Bronchial epithelial cell (primary cell): ENCODE measurements at regions not wholly inside any gene's neighbourhood (a gene's known extent, or its start where the extent isn't known, plus 50 kb on each side); places are given as distances from the start of the nearest gene placed in this dataset.

Source experiments
- DNase-seq: peaks from one replicate; pipeline ENCODE4 v3.0.0-alpha.2; 2010; ENCODE audit warnings: low read depth
- FAIRE-seq: peaks from 2 replicates; lab custom pipeline; 2011; peaks lifted over from hg19 to GRCh38; lab: Jason Lieb, UNC
- H3K27me3 ChIP-seq: 2 replicates; pipeline ENCODE4 v1.5.1; 2011; ENCODE audit warnings: low read length; ENCODE audit not compliant: control insufficient read depth, insufficient read depth
- H3K36me3 ChIP-seq: 2 replicates; pipeline ENCODE4 v1.5.1; 2011; ENCODE audit warnings: low read length; ENCODE audit not compliant: control insufficient read depth, insufficient read depth
- H3K4me3 ChIP-seq: 2 replicates; pipeline ENCODE4 v1.5.1; 2011; ENCODE audit warnings: mild to moderate bottlenecking, low read depth, low read length, control low read depth
- TF ChIP-seq, protein P1 (sequence below): IDR thresholded peaks from 2 replicates; pipeline ENCODE4 v1.5.1; 2011; ENCODE audit warnings: mild to moderate bottlenecking, moderate library complexity, low read length, control low read depth, inconsistent platforms; ENCODE audit not compliant: insufficient read depth, severe bottlenecking

- H3K4me3 ChIP-seq = no peak overlapping the region
- FAIRE-seq (no peak), DNase-seq (peak; percentile 28)
- TF ChIP-seq, protein P1, sequence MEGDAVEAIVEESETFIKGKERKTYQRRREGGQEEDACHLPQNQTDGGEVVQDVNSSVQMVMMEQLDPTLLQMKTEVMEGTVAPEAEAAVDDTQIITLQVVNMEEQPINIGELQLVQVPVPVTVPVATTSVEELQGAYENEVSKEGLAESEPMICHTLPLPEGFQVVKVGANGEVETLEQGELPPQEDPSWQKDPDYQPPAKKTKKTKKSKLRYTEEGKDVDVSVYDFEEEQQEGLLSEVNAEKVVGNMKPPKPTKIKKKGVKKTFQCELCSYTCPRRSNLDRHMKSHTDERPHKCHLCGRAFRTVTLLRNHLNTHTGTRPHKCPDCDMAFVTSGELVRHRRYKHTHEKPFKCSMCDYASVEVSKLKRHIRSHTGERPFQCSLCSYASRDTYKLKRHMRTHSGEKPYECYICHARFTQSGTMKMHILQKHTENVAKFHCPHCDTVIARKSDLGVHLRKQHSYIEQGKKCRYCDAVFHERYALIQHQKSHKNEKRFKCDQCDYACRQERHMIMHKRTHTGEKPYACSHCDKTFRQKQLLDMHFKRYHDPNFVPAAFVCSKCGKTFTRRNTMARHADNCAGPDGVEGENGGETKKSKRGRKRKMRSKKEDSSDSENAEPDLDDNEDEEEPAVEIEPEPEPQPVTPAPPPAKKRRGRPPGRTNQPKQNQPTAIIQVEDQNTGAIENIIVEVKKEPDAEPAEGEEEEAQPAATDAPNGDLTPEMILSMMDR = no peak
- no peaks in the 10 kb centered on the region for H3K36me3 ChIP-seq
- no peaks in the 10 kb centered on the region for H3K27me3 ChIP-seq
Measured at GRCh38 chr4:19329631-19330030, 922.1 kb upstream of the SLIT2 start.

GRCh38 chr4:19329077-19329476 is 922.6 kb upstream of the SLIT2 start:
- Histone ChIP-seq H3K36me3 (no peaks in the 10 kb centered on the region), H3K4me3 (no peak overlapping the region), H3K27me3 (no peaks in the 10 kb centered on the region)
- TF ChIP-seq, protein P1 = no peak
- FAIRE-seq (no peak), DNase-seq (no peak)

DNA sequence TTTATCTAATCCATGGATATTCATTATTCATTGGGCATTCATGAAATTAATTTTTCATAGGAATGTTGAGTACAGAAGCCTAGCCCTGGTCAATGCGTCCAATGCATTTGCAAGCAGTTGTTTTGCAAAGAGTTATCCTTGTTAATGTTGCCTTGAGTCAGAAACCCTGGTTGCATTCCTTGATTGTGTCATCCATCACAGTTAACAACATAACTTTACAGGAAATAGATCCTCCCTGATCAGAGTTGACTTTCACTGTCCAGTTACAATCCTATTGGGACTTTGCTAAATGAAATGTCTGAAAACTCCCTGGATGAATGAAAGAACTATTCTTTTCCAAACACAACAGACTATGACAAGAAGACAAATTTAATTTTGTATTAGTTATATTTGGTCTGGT is 924.3 kb upstream of the SLIT2 start:
- Histone ChIP-seq H3K27me3 (no peaks in the 10 kb centered on the region), H3K4me3 (no peak overlapping the region), H3K36me3 (no peaks in the 10 kb centered on the region)
- FAIRE-seq = no peak
- peak; percentile 30 for DNase-seq
- TF ChIP-seq, protein P1 = no peak

DNA sequence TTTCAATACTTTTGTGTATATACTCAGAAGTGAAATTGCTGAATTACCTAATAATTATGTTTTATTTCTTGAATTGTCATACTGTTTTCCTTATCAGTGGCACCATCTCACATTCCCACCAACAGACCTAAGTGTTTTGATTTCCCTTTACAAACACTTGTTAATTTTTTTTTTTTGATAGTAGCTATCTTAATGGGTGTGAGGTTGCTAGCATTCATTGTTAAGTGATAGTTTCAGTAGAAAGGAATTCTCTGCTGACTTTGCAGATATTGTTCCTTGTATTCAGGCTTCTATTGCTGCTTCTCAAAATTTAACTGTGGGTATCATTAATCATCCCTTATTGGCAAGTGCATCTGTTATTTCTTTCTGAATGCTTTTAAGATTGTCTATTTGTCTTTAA is 927.5 kb upstream of the SLIT2 start:
- H3K27me3 ChIP-seq = no peaks in the 10 kb centered on the region
- DNase-seq = no peak
- H3K4me3 ChIP-seq = no peak overlapping the region
- H3K36me3 ChIP-seq = no peaks in the 10 kb centered on the region
- no peak for FAIRE-seq
- TF ChIP-seq, protein P1 = no peak

DNA sequence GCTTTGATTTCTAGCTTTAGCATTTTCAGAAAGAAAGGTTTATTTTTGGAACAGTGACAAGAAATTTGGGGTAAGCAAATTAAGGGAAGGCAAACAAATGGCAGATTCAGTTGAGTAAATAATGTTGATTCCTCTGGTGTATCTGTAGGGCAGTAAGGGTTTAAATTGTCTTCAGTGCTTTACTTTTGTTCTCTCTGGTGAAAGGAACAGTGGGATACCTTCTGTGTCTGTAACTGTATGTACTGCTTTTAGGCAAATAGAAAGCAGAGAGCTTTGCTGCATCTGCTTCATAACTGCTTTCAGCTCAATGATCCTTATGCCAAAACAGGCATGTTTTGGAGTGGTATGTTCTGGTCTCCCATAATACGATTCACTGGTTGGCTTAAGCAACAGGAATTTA is 932.1 kb upstream of the SLIT2 start:
- TF ChIP-seq, protein P1 = no peak
- DNase-seq (no peak), FAIRE-seq (no peak)
- no peak overlapping the region for H3K4me3 ChIP-seq
- H3K27me3 ChIP-seq = no peaks in the 10 kb centered on the region
- H3K36me3 ChIP-seq = no peaks in the 10 kb centered on the region

GRCh38 chr4:19317377-19317776 is 934.3 kb upstream of the SLIT2 start:
- FAIRE-seq (no peak), DNase-seq (peak; percentile 12)
- TF ChIP-seq, protein P1 = no peak
- Histone ChIP-seq H3K36me3 (no peaks in the 10 kb centered on the region), H3K4me3 (no peak overlapping the region), H3K27me3 (no peaks in the 10 kb centered on the region)
